ENCODE measurements at regions not wholly inside any gene's neighbourhood (a gene's known extent, or its start where the extent isn't known, plus 50 kb on each side); places are given as distances from the start of the nearest gene placed in this dataset.

GRCh38 chr6:133815313-133815712 lies 73.6 kb upstream of the TCF21 start:
- Mint-ChIP-seq H3K4me1 (ENCODE audit: low read depth) (peaks cover 14% of the 10 kb centered on the region), H3K27ac (ENCODE audit: unreplicated experiment) (no peak overlapping the region), H3K9me3 (ENCODE audit: low read depth) (peaks cover 6% of the 10 kb centered on the region), H3K4me3 (ENCODE audit: unreplicated experiment) (no peak overlapping the region), H3K27me3 (ENCODE audit: low read depth) (no peaks in the 10 kb centered on the region), H3K36me3 (ENCODE audit: low read depth) (no peaks in the 10 kb centered on the region)
- no peak for DNase-seq (ENCODE audit: low spot score)
- no peak for TF ChIP-seq CTCF (IDR thresholded peaks at IDR 0.05)

- TF ChIP-seq CTCF (IDR thresholded peaks at IDR 0.05): no peak
- peaks cover 1% of the 10 kb centered on the region for H3K9me3 Mint-ChIP-seq (ENCODE audit: low read depth)
- H3K36me3 Mint-ChIP-seq (ENCODE audit: low read depth): no peaks in the 10 kb centered on the region
- H3K4me1 Mint-ChIP-seq (ENCODE audit: low read depth): peaks cover 14% of the 10 kb centered on the region
- DNase-seq (ENCODE audit: low spot score): no peak
- no peak overlapping the region for H3K4me3 Mint-ChIP-seq (ENCODE audit: unreplicated experiment)
- no peak overlapping the region for H3K27ac Mint-ChIP-seq (ENCODE audit: unreplicated experiment)
- H3K27me3 Mint-ChIP-seq (ENCODE audit: low read depth): no peaks in the 10 kb centered on the region
Observed at GRCh38 chr6:133816171-133816570, 72.7 kb upstream of the TCF21 start.

- Mint-ChIP-seq H3K4me3 (ENCODE audit: unreplicated experiment) (no peak overlapping the region), H3K27ac (ENCODE audit: unreplicated experiment) (no peak overlapping the region), H3K27me3 (ENCODE audit: low read depth) (no peaks in the 10 kb centered on the region), H3K36me3 (ENCODE audit: low read depth) (no peaks in the 10 kb centered on the region), H3K9me3 (ENCODE audit: low read depth) (no peaks in the 10 kb centered on the region), H3K4me1 (ENCODE audit: low read depth) (peaks cover 14% of the 10 kb centered on the region)
- peak; percentile 76 for TF ChIP-seq CTCF (IDR thresholded peaks at IDR 0.05)
- DNase-seq (ENCODE audit: low spot score): no peak
Observed at GRCh38 chr6:133817460-133818047, 71.4 kb upstream of the TCF21 start.

- Mint-ChIP-seq H3K27me3 (ENCODE audit: low read depth) (no peaks in the 10 kb centered on the region), H3K4me3 (ENCODE audit: unreplicated experiment) (no peak overlapping the region), H3K36me3 (ENCODE audit: low read depth) (no peaks in the 10 kb centered on the region), H3K4me1 (ENCODE audit: low read depth) (peaks cover 14% of the 10 kb centered on the region), H3K9me3 (ENCODE audit: low read depth) (no peaks in the 10 kb centered on the region), H3K27ac (ENCODE audit: unreplicated experiment) (no peak overlapping the region)
- DNase-seq (ENCODE audit: low spot score): no peak
- no peak for TF ChIP-seq CTCF (IDR thresholded peaks at IDR 0.05)
Observed at GRCh38 chr6:133818320-133818719, 70.6 kb upstream of the TCF21 start.

GRCh38 chr6:133820208-133820607 lies 68.7 kb upstream of the TCF21 start:
- Mint-ChIP-seq H3K27ac (ENCODE audit: unreplicated experiment) (no peak overlapping the region), H3K27me3 (ENCODE audit: low read depth) (no peaks in the 10 kb centered on the region), H3K9me3 (ENCODE audit: low read depth) (peaks cover 2% of the 10 kb centered on the region), H3K36me3 (ENCODE audit: low read depth) (no peaks in the 10 kb centered on the region), H3K4me3 (ENCODE audit: unreplicated experiment) (no peak overlapping the region), H3K4me1 (ENCODE audit: low read depth) (peaks cover 8% of the 10 kb centered on the region)
- no peak for DNase-seq (ENCODE audit: low spot score)
- TF ChIP-seq CTCF (IDR thresholded peaks at IDR 0.05): no peak
